ENCODE measurements at regions not wholly inside any gene's neighbourhood (a gene's known extent, or its start where the extent isn't known, plus 50 kb on each side); places are given as distances from the start of the nearest gene placed in this dataset.

GRCh38 chr22:48125416-48125815, 1363.0 kb downstream of the TBC1D22A start:
- no peak for DNase-seq (ENCODE audit: low read depth, low spot score)

GRCh38 chr22:48121984-48122383, 1359.5 kb downstream of the TBC1D22A start:
- DNase-seq (ENCODE audit: low read depth, low spot score): no peak

DNA sequence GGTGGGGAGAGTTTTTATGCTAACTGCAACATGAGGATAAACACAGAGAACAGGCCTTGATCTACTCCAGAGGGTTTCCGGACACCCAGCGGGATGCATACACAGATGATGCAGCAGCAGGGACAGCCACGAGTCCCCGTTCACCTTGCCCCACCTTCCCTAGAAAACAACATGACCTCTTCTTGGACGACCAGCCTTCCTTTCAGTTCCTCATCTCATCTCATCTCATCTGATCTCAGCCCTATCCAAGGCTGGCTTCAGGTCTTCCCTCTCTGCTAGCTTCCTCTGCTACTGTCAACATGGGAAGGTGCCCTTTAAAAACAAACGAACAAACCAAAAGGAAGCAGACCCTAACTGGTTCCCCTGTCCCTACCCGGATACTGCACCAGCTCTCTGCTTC, 1356.2 kb downstream of the TBC1D22A start:
- no peak for DNase-seq (ENCODE audit: low read depth, low spot score)

DNA sequence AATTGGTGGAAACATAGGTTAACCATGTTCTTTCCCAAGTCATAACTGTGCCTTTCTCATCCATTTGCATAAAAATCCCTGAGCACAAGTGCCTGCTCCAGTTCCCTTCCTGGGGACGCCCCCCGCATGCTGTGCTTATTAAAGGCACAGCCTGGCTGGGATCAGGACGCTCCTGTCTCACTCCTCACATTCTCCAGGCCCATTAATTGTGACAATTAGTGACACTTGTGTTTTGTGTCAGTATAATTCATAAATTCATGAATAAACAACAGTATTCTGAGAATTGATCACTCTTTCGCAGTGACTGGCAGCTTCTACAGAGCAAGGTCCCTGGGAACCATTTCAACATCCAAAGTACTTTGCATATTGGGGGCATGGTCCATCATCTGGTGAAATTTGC, 1354.4 kb downstream of the TBC1D22A start:
- DNase-seq (ENCODE audit: low read depth, low spot score): no peak

DNA sequence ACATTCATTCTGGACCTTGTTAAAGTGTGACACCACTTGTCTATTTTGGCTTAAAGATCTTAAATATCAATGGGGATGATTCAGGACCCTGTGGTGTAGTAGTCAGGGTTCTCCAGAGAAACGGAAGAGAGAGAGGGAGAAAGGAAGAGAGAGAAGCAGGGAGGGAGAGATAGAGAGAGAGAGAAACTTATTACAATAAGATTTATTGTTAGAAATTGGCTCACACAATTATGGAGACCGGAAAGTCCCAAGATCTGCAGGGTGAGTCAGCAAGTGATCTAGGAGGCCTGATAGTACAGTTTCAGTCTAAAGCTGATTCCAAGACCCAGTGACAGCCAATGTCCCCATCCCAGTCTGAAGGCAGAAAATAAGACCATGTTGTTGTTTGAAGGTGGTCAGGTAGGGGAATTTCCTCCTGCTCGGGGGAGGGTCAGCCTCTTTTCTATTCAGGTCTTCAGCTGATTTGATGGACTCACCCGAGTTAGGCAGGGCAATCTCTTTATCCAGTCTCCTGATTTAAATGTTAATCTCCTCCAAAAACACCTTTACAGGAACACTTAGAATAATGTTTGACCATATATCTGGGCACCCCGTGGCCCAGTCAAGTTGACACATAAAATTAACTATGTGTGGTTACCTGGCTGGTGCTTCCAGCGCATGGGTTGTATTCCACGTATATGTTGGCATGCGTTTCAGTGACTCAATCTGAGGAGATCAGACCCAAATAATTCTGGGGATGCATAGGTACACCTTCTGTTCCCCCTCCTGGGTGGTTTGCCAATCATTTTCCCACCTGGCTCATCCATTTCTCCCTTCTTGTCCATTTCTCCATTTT, 1350.5 kb downstream of the TBC1D22A start:
- no peak for DNase-seq (ENCODE audit: low read depth, low spot score)

DNA sequence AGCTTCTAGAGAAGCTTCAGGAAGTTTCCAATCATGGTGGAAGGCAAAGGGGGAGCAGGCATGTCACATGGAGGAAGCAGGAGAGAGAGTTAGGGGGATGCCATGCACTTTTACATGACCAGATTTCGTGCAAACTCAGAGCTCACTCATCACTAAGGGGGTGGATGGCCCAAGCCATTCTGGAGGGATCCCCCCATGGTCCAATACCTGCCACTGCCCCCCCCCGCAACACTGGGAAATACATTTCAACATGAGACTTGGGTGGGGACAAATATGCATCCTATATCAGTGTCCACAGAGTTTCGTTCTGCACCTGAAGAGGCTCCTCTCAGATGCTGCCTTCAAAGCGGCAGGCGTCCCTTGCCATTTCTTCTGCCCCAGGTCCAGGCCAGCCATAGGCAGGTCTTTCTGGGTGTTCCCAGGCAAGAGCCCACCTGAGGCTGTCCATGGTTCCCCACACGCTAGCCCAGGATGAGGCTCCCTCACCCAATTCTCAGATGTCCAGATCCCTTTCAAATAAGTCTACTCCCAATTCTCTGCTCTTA, 1344.3 kb downstream of the TBC1D22A start:
- DNase-seq (ENCODE audit: low read depth, low spot score): no peak

DNA sequence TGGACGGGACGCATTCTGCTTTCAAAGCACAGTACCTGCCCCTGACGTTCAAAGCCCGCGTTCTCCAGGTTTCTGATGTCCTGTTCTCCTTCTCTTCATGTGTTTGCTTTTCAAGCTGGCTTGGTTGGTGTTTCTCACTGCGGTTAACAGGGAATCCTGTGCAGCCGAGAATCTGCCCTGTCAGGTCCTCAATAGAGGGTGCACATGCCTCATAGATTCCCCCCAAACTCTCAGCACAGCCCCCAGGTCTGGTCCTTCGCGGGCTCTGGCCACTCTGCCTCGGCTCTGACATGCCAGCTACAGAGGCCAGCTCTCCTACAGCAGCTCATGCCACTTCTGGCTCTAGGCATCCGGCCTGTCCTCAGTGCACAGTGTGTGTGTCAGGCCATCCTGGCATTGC, 1343.8 kb downstream of the TBC1D22A start:
- DNase-seq (ENCODE audit: low read depth, low spot score): no peak

- no peak for DNase-seq (ENCODE audit: low read depth, low spot score)
These were observed 1342.8 kb downstream of the TBC1D22A start for GRCh38 chr22:48105259-48105658.

GRCh38 chr22:48104766-48105165, 1342.3 kb downstream of the TBC1D22A start:
- no peak for DNase-seq (ENCODE audit: low read depth, low spot score)

DNA sequence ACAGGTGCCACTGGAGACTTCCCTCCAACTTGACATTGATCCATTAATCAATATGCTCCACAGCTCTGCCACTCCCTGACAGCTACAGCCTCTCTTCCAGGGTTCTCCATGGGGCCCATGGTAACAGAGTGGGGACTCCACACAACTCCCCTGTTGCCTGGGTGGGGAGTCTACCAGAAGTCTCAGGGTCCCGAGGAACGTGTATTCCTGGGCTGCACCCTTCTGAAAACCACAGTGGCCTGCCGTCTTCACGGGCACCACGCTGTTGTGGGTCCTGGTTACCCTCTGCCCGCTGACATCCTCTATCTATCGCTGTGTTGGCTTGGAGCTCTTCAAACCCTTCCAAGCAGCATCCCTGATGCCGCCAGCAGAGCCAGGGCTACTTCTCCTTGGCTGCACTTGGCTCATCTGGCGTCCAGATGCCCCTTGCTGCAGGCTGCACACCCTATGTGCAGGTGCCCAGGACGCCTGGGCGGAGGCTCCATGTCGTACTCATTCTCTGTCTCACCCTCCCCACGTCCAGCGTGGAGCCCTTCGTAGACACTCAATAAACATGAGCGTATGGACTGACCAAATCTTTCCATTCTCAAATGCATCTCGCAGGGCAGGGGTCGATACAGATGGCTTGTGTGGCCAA, 1341.8 kb downstream of the TBC1D22A start:
- DNase-seq (ENCODE audit: low read depth, low spot score): no peak

DNA sequence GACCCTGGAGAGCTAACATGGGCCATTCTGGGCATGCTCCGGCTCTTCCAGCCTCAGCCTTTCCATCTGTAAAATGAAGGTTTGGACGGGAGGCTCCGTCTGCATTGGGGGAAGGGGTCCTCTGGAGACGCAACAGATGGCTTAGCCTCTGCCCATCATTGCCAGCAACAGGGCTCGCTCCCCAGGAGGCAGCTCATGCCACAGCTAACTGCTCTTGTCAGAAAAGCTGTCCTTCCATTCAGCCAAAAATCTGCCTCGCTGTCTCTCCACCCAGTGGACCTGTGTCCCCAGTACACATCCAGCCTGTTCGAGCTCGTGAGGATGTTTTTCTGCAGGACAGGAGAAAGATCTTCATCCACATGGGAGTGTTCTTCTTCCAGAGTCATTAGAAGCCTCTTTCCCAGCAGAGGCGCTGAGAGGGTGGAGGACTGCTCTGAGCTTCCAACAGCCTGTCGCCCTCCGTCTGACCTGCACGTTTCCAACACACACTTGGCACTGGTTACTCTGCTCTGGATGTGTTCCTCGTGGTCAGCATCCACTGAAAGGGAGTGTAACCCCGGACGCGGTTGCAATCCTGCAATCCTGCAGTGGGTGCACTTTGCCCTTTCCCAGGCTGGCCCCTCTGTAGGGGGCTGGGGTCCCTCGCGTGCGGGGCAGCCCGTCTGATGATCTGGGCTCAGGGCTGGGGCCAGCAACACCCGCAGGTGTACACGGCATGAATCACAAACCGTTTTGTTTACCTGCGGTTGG, 1340.9 kb downstream of the TBC1D22A start:
- no peak for DNase-seq (ENCODE audit: low read depth, low spot score)

- no peak for DNase-seq (ENCODE audit: low read depth, low spot score)
These were observed 1340.1 kb downstream of the TBC1D22A start for GRCh38 chr22:48102581-48102980.

- no peak for DNase-seq (ENCODE audit: low read depth, low spot score)
These were observed 1339.3 kb downstream of the TBC1D22A start for GRCh38 chr22:48101704-48102103.

GRCh38 chr22:48100685-48101417, 1338.4 kb downstream of the TBC1D22A start:
- no peak for DNase-seq (ENCODE audit: low read depth, low spot score)

DNA sequence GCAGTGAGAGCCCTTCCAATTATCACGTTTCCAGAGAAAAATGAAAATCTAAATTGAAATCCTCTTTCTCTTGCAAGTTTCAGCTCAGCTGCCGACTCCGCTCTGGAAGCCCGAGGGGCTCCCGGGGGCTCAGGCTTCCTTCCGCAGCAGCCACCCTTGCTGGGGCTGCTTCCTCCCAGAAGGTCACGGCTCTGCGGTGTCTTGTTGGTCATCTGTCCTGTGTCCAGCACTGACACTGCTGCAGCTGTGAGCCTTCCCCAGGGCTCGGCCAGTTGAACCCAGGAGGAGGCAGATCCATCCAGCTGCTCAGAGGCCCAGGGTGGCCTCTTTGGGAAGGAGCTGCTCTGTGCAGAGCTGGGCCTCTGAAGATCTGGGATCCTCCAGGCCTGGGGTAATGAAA, 1337.2 kb downstream of the TBC1D22A start:
- DNase-seq (ENCODE audit: low read depth, low spot score): no peak

DNA sequence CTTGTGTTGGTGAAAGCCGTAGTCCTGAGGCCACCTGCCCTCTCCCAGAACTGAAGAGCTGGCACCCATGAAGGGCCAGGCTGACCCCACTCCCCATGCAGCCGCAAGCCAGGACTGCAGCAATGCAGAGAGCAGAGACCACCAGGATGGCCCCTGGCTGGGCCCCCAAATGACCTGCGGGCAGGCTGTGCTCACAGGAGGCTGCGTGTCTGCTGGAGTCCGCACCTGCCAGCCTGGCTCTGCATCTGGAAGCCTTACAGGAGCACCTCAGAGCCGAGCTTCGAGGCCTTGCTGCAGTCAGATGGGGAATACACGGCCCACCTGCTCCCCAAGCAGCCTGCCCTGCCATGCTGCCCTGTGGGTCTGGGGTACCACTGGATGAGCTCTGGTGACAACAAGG, 1336.8 kb downstream of the TBC1D22A start:
- DNase-seq (ENCODE audit: low read depth, low spot score): no peak

- DNase-seq (ENCODE audit: low read depth, low spot score): no peak
These were observed 1336.4 kb downstream of the TBC1D22A start for GRCh38 chr22:48098921-48099245.

DNA sequence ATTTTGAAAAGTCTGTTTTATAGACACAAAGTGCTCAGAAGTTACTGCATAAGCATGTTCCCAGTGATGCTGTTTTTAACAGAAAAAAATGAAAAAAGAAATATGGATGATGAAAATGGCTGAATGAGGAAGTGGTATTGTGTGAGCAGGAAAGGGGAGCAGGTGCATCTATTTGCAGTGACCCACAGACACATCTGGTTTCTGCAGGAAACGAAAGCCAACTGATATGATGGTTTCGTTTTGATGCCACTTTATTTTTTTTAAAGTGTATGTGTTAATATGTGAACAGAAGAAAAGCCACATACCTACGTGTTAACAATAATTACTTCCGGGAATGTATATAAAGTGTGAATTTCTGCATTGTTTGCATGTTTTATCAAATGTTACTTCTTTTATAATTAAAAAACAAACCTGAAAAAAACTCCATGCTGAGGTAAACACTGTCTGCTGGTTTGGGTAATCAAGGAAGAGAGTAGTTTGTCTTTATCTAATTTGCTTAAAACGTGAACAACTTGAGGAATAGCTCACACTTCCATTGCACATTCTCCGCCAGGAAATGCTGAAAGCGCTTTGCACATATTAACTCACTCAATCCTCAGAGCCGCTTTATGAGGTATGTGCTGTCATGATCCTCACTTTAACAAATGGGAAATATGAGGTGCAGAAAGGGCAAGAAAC, 1335.9 kb downstream of the TBC1D22A start:
- no peak for DNase-seq (ENCODE audit: low read depth, low spot score)

GRCh38 chr22:48097723-48098122, 1335.3 kb downstream of the TBC1D22A start:
- no peak for DNase-seq (ENCODE audit: low read depth, low spot score)

DNA sequence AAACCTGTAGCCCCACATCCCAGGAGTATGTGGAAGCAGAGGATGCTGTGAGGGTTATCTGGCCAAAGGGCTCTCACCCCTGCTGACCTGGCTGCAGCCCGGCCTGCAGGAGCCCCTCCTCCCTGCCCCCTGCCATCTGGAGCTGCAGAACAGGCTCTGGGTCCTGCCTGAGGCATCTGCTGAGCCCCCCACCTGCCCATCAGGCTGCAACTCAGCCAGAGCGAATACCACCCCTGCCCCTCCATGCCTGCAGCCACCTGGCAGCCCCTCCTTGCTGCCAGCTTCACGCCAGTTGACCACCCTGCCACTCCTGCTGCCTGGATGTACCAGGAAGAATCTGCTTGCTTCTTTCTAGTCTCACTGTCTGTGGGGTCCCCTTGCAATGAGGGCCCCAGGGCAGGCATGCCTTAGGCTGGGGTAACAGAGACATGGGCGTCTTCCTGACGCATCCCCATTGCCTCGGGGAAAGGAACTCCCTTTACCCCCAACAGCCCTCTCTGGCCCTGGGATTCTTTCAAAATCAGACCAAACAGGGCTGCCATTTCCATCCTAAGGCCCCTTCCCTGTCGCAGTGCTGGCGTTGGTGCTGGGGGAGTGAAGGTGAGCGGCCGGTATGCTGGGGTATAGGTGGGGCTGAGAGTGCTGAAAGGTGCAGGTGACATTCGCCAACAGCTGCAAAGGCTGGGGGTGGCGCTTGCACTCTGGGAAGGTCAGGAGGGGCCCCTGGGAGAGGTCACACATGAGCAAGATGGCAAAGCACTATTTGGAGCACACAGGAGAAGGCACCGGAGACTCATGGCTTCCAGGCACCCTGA, 1334.6 kb downstream of the TBC1D22A start:
- DNase-seq (ENCODE audit: low read depth, low spot score): no peak
